Epithelial cell of prostate (primary cell): ENCODE measurements at regions not wholly inside any gene's neighbourhood (a gene's known extent, or its start where the extent isn't known, plus 50 kb on each side); places are given as distances from the start of the nearest gene placed in this dataset.

Source experiments
- DNase-seq: peaks from one replicate; pipeline ENCODE4 v3.0.0-alpha.2; 2011; ENCODE audit warnings: low read depth, low spot score
- H3K27ac ChIP-seq: fragments of 450-650 bp; 2 replicates; pipeline ENCODE4 v1.5.1; 2017; ENCODE audit warnings: mild to moderate bottlenecking

DNA sequence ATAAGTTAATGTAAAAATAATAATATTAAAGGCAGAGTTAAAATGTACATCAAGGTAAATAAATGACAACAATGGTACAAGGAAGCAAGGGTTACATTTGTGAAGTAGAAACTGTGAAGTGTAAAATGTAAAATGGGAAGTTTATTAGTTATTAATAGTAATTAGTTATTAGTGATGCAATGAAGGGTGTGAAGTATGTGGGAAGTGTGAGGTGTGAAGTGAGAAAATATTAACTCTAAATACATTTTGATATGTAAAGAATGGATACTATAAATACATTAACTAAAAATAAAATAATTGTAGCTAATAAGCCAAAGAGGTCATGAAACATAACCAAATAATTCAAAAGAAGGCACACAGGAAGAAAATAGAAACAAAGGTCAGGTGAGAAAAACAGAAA, 316.4 kb downstream of the GBA3 start:
- H3K27ac ChIP-seq: no peak overlapping the region
- DNase-seq: no peak

DNA sequence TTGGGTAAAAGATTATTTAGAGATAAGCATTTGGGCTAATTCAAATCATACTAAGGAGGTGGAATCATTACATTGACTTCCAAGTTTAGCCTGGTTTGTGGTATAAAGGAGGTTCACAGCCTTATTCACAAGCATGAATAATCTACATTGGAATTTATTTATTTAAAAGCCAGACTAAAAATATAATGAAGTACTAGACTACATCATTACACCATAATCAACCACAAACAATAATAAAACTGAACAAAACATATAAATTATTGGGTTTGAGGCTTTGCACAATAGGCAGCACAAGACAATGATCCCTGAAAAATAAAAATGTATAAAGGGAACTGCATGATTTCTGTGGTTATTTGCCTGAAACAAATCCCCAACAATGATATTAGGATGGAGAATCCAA, 314.0 kb downstream of the GBA3 start:
- H3K27ac ChIP-seq: no peak overlapping the region
- peak; percentile 5 for DNase-seq

GRCh38 chr4:23005691-23006090, 313.0 kb downstream of the GBA3 start:
- H3K27ac ChIP-seq: no peak overlapping the region
- no peak for DNase-seq

- DNase-seq: no peak
- no peak overlapping the region for H3K27ac ChIP-seq
These were observed 308.7 kb downstream of the GBA3 start for GRCh38 chr4:23001478-23001877.

DNA sequence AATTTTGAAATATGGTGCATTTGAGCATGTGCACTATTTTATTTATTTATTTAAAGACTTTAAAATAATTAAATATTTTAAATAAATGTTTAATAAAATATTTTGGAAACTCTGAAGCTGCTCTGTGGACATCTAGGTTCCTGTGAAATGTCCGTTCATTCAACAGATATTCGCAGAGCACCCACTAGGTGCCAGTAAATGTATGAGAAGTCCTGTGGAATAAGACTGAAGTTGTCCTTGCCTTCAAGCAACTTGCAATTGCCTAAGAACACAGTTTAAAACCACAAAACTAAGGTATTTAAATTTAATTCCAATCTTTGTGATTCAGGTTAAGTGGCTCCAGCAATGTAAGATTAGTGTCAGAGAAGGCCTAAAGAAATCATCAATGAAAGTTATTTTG, 306.7 kb downstream of the GBA3 start:
- H3K27ac ChIP-seq: no peak overlapping the region
- no peak for DNase-seq

DNA sequence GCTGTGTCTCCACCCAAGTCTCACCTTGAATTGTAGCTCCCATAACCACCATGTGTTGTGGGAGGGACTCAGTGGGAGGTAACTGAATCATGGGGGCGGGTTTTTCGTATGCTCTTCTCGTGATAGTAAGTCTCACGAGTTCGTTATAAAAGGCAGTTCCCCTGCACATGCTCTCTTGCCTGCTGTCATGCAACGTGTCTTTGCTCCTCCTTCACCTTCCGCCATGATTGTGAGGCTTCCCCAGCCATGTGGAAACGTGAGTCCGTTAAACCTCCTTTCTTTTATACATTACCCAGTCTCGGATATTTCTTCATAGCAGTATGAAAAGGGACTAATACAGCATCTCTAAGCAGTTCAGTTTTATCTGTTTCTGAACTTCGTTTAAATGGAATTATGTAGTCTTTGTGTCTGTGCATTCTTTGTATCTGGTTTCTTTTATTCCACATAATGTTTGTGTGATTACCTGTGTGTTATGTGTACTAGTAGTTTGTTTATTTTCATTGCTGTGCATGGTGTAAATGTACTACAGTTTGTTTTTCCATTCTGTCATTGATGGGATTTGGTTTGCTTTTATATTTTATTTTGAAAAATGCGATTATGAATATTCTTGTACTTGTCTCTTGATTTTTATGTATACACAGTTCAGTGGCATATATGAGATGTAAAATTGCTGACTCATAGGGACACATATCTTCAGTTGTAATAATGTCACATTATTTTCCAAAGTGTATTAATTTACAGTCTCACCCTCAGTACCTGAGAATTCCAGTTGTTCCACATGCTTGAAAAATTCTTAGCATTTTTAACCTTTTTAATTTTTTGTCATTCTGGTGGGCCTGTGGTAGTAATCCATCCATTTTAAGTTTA, 304.9 kb downstream of the GBA3 start:
- DNase-seq: no peak
- H3K27ac ChIP-seq: no peak overlapping the region

DNA sequence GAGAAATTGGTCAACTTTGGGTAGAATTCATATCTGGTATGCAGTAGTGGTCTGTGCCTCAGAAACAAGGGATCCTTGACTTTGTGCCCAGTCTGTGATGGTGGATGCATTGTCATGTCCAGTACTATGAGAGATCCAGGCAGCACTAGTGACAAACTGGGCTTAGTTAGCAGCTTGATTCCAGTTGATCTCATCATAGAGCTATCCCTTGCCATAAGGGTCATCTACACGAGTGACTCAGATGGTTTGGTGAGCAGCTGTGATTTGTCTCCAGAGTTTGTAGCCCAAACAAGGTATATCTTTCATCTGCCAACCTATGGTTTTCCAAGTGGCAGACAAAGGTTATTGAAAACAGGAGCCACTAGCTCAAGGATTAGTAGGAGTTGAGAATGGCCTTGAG, 298.8 kb downstream of the GBA3 start:
- no peak overlapping the region for H3K27ac ChIP-seq
- DNase-seq: no peak

DNA sequence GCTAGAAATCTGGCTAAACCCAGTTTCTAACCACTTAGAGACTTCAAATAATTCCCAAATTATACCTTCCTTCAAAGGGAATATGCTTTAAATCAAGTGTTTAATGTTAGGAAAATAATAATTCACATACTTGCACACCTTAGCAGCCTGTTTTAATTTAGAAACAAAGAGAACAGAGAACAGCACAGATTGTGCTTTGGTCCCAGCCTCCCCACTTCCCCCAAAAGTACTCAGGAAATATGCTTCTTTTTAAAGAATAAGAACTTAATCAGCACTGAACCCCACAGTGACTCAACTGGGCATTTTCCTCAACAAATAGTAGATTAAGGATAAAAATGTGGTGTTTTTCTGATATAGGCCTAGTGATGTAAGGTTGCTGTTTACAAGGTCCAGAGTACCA, 295.8 kb downstream of the GBA3 start:
- DNase-seq: no peak
- no peak overlapping the region for H3K27ac ChIP-seq

- DNase-seq: no peak
- no peak overlapping the region for H3K27ac ChIP-seq
These were observed 295.1 kb downstream of the GBA3 start for GRCh38 chr4:22987870-22988269.

GRCh38 chr4:22986881-22987280, 294.1 kb downstream of the GBA3 start:
- DNase-seq: no peak
- no peak overlapping the region for H3K27ac ChIP-seq

DNA sequence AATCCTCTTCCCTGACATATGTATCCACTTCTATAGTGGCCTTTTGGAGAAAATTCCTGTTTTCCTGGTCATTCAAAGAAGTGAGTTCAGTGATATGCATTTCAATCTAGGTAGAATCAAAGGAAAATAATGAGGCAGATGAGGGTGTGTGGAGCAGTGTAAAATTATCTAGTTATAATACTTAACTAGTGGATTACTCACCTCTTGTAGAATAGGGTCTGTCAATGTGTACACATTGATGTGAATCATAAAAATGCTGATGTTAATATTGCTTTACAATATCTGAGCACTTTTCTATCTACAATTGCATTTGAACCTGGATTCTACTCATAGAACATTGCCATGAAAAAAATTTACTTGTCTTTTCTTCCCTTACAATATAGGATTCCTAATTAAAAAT, 293.5 kb downstream of the GBA3 start:
- no peak for DNase-seq
- H3K27ac ChIP-seq: no peak overlapping the region

DNA sequence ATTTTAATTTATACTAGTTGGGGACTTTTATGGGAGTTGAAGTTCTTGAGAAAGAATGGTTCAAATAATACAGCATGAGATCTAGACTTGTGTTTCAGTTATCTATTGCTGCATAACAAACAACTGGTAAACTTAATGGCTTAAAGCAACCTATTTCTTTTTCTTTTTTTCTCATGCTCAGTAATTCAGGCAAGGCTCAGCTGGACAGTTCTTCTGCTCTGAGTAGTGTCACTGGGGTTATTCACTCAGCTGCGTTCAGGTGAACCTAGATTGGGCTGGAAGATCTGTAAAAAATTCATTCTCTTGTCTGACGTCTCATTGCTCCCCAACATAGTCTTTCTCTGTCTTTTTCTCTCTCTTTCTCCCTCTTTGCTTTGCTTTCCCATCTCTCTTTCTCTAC, 291.7 kb downstream of the GBA3 start:
- H3K27ac ChIP-seq: no peak overlapping the region
- no peak for DNase-seq

DNA sequence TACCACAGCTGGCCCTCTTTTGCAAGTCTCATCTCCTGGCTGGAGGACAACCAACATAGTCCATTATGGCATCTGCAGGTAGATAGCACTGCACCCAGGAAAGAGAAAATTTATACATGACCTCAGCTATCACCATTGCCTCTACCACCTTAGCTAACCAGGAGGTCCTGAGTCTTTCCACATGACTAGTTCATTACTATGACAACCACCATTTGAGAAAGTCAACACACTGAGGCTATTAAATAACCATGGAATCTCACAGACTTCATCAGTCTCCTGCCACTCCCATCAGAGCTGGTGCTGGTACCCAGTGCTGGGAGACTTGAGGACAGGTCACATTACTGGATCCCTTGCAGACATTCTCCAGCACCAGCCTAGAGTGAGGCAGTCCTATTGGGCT, 285.9 kb downstream of the GBA3 start:
- no peak for DNase-seq

DNA sequence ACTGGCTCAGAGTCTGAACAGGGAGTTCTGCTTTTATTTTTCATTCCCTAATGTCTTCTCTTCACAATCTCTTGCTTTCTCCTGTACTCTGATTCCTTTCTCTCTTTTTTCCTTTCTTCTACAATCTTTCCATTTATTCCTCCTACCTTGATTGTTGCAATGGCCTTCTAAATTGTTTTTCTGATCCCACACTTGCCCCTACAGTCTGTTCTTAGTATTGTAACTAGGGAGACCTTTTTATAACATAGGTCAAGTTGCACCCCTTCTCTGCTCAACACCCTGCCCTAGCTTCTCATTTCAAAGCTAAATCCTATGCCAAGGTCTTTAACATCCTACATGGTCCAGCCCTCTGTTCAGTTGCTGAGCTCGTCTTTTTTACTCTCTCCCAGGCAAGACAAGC, 277.9 kb downstream of the GBA3 start:
- DNase-seq: no peak
- no peak overlapping the region for H3K27ac ChIP-seq

More for the DNA sequence above, 285.9 kb downstream of the GBA3 start:
- H3K27ac ChIP-seq: no peak overlapping the region

DNA sequence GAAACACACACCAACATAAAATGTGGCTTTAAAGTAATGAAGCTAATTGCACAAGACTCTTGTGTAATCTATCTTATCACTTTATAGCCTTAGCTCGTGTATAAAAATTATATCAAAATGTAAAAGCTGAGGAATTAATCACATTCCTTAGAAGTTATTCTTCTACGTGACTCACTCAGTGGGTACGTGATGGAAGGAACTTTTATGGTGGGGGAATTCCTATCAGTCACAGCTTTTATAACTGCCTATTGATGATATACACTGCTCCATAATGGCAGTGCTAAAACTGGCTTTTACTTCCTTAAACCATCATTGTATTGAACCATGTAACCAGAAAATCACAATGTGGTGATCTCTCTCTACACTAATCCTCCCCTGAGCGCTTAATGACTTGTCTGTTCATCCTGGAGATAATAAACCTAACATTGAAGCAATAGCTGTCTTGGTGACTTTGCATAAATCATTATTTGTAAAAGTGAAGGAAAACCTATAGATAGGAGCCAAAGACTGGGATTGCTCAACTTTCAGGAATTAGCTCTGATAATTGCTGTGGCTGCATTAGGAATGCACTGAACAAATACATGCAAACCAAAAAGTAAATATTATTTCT, 276.7 kb downstream of the GBA3 start:
- peak overlapping the region; percentile 44 for H3K27ac ChIP-seq
- no peak for DNase-seq

GRCh38 chr4:22962295-22962694, 269.6 kb downstream of the GBA3 start:
- no peak overlapping the region for H3K27ac ChIP-seq
- no peak for DNase-seq

GRCh38 chr4:22959483-22959882, 266.7 kb downstream of the GBA3 start:
- no peak for DNase-seq
- no peak overlapping the region for H3K27ac ChIP-seq

DNA sequence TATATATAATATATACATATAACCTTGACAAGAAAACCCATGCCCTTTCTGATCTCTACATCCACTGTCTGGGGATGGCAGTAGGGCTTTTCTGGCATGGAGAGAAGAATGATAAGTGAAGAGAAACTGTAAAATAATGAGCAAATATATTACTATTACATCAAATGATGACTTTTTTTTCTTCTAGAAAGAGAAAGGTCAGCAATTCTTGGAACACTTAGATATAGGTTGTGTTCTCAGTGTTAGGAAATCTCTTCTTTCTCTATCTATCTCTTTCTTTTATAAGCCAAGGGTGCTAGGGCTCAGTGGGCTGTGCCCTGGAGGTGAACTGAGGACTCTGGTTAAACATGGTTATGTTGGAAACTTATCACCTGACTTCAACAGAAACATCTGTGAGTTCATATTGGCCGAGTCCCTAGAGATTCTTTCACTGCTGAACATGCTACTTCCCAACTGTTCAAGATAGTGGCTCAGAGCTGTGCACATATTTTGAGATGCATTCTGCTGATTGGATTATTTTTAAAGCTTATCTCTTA, 265.1 kb downstream of the GBA3 start:
- H3K27ac ChIP-seq: no peak overlapping the region
- DNase-seq: no peak

DNA sequence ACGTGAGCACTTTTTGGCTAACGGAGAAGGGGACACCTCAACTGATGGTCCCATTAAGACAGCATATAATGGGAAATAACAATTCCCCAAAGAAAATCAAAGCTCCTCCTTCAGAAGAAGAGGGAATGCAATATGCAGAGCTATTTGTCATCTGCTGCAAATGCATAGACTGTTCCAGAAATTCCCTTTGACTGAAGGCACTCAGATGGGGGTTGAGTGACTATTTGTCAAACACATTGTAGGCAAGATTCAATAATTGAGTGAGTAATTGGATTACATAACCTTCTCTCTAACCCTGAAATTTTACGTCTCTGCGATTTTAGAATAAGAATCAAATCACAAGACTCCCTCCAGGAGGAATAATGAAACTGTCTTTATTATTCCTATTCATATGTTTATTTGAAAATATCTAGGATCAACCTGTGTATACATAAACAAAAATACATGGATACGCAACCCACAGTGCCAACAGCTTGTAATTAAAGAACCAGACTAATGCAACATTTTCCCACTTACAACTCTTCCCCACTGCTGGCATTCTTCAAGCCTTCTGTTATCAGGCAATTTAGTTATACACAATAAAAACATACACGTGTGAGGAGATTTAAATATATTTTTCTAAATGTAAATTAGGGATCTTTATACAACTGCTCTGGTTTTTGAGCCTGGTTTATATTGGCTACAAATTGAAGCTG, 256.6 kb downstream of the GBA3 start:
- H3K27ac ChIP-seq: no peak overlapping the region
- DNase-seq: no peak

- no peak for DNase-seq
- H3K27ac ChIP-seq: no peak overlapping the region
These were observed 255.1 kb downstream of the GBA3 start for GRCh38 chr4:22947851-22948250.

DNA sequence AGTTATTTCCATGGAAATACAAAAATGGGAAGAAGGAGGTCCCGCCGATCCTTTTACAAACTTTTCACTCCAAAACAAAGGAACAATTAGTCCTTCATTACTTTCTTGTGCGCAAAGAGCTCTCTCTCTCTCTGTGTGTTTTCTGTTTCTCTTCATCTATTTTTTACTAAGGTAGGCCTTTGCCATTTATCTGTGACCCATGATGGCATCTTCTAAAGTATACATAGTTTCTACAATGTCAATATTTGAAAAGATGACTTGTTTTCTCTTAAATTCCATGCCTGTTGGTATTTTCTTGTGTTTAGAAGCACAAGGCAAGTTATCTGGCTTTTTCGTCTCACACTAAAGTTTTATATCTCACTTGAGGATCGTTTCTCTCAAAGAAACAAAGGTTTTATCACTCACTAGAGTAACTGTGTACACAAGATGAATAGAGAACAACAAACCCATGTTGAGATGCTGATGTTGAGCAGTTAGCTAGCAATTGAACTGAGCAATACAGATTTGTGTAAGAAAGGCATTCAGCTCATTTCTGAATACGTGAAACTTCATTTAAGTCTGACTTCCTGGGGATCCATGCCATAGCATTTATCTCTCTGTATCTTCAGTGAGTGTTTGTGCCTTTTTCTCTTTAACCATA, 250.3 kb downstream of the GBA3 start:
- DNase-seq: no peak
- no peak overlapping the region for H3K27ac ChIP-seq
